Body of pancreas (tissue), 4 donors: ENCODE measurements at regions not wholly inside any gene's neighbourhood (a gene's known extent, or its start where the extent isn't known, plus 50 kb on each side); places are given as distances from the start of the nearest gene placed in this dataset.

Source experiments
- ATAC-seq: fragments of 150-250 bp; one replicate; pipeline ENCODE4 v1.9.1; 2016
- DNase-seq, 4 donors: peaks; one replicate each; pipeline ENCODE4 v3.0.0-alpha.2; 2019
- H3K27ac ChIP-seq, 4 donors: fragments of 200-600 bp; sonication (generic); 1 replicate in 3 of 4; 2 replicates in 1 of 4; pipeline versions ENCODE4 v1.5.1 to v1.6.1; 2016 to 2019; ENCODE audit warnings: mild to moderate bottlenecking in 1 of 4, mixed read lengths in 1 of 4, moderate library complexity in 1 of 4
- H3K27me3 ChIP-seq, 2 donors: fragments of 200-600 bp; sonication (generic); one replicate each; pipeline ENCODE4 v1.6.0; 2016; ENCODE audit warnings: mild to moderate bottlenecking in 1 of 2
- H3K36me3 ChIP-seq, 2 donors: fragments of 200-600 bp; sonication (generic); replicated peaks in 1 of 2; 2 replicates each; pipeline ENCODE4 v1.5.1; 2016; ENCODE audit warnings: low read depth in 2 of 2; ENCODE audit not compliant: insufficient read depth in 1 of 2
- H3K4me1 ChIP-seq: fragments of 200-600 bp; sonication (generic); one replicate; pipeline ENCODE4 v1.6.0; 2016
- H3K4me3 ChIP-seq, 2 donors: fragments of 200-600 bp; sonication (generic); 1 replicate in 1 of 2; 2 replicates in 1 of 2; pipeline ENCODE4 v1.5.1; 2016 to 2019
- H3K9me3 ChIP-seq, 3 donors: fragments of 200-600 bp; sonication (generic); 1 replicate in 2 of 3; 2 replicates in 1 of 3; pipeline ENCODE4 v1.5.1; 2016
- CTCF ChIP-seq, 7 experiments: fragments of 450-650 bp in 4 of 7; fragments of 200-600 bp in 3 of 7; sonication (generic) in 3 of 7; IDR thresholded peaks; one replicate each; pipeline ENCODE4 v1.5.1; 2016 to 2019; ENCODE audit warnings: antibody characterized with exemption in 7 of 7
- POLR2A ChIP-seq, 3 donors: fragments of 450-650 bp; IDR thresholded peaks; one replicate each; pipeline ENCODE4 v1.6.1; 2016; ENCODE audit warnings: antibody characterized with exemption in 3 of 3, mild to moderate bottlenecking in 2 of 3
- WGBS, 2 donors: methylation state at CpG; one replicate each; pipeline ENCODE4 v1.1.5; 2017; 5-methylcytosine and 5-hydroxymethylcytosine counted together
- intact Hi-C: fragments of 100-400 bp; cut with DNase I; formaldehyde crosslinking; loops from one replicate; pipeline ENCODE4 v1.15.1; 2023

- Histone ChIP-seq H3K27me3 (no peaks in the 10 kb centered on the region), H3K4me1 (no peaks in the 10 kb centered on the region), H3K36me3 (no peaks in the 10 kb centered on the region), H3K27ac (no peak overlapping the region), H3K4me3 (no peak overlapping the region), H3K9me3 (no peaks in the 10 kb centered on the region)
- 85 to 89% methylated on average over 11 of the region's 11 CpGs for WGBS, 2 donors
- no peak for ATAC-seq
- intact Hi-C loops: no loop called here
- TF ChIP-seq POLR2A (IDR thresholded peaks at IDR 0.05): no peak
- no peak for TF ChIP-seq CTCF (IDR thresholded peaks at IDR 0.05)
- DNase-seq: no peak
Observed at GRCh38 chr7:130843703-130844102, 109.7 kb upstream of the KLF14 start.

GRCh38 chr7:130844811-130845580, 111.0 kb upstream of the KLF14 start:
- intact Hi-C loops: no loop called here
- TF ChIP-seq POLR2A (IDR thresholded peaks at IDR 0.05) (no peak), CTCF (IDR thresholded peaks at IDR 0.05) (no peak)
- Histone ChIP-seq H3K4me3 (no peak overlapping the region), H3K36me3 (no peaks in the 10 kb centered on the region), H3K9me3 (no peaks in the 10 kb centered on the region), H3K27ac (no peak overlapping the region), H3K27me3 (no peaks in the 10 kb centered on the region), H3K4me1 (no peaks in the 10 kb centered on the region)
- ATAC-seq (no peak), DNase-seq (no peak)
- WGBS, 2 donors: 71 to 82% methylated on average over 11 of the region's 11 CpGs

GRCh38 chr7:130845581-130846085, 111.6 kb upstream of the KLF14 start:
- Histone ChIP-seq H3K27me3 (no peaks in the 10 kb centered on the region), H3K27ac (no peak overlapping the region), H3K9me3 (no peaks in the 10 kb centered on the region), H3K4me1 (no peaks in the 10 kb centered on the region), H3K36me3 (no peaks in the 10 kb centered on the region), H3K4me3 (no peak overlapping the region)
- WGBS, 2 donors: 59 to 72% methylated on average over 11 of the region's 11 CpGs
- no peak for DNase-seq
- intact Hi-C loops: no loop called here
- TF ChIP-seq POLR2A (IDR thresholded peaks at IDR 0.05) (no peak), CTCF (IDR thresholded peaks at IDR 0.05) (no peak)
- ATAC-seq: no peak

GRCh38 chr7:130849604-130850003, 115.6 kb upstream of the KLF14 start:
- no peak for DNase-seq
- ATAC-seq: no peak
- Histone ChIP-seq H3K27me3 (no peaks in the 10 kb centered on the region), H3K9me3 (no peaks in the 10 kb centered on the region), H3K4me1 (no peaks in the 10 kb centered on the region), H3K4me3 (no peak overlapping the region), H3K36me3 (no peaks in the 10 kb centered on the region), H3K27ac (no peak overlapping the region)
- intact Hi-C loops: no loop called here
- WGBS, 2 donors: 90 to 96% methylated on average over 2 of the region's 2 CpGs
- TF ChIP-seq POLR2A (IDR thresholded peaks at IDR 0.05) (no peak), CTCF (IDR thresholded peaks at IDR 0.05) (no peak)

- no peak for DNase-seq
- H3K4me3 ChIP-seq: no peak overlapping the region
- 86 to 90% methylated on average over 1 of the region's 1 CpG for whole genome bisulfite sequencing, 2 donors
- H3K9me3 ChIP-seq: no peaks in the 10 kb centered on the region
- no peaks in the 10 kb centered on the region for H3K36me3 ChIP-seq
- H3K27ac ChIP-seq: no peak overlapping the region
- ATAC-seq: no peak
- no peaks in the 10 kb centered on the region for H3K27me3 ChIP-seq
- no peaks in the 10 kb centered on the region for H3K4me1 ChIP-seq
- intact Hi-C loops: no loop called here
- TF ChIP-seq CTCF (IDR thresholded peaks at IDR 0.05): no peak
- no peak for TF ChIP-seq POLR2A (IDR thresholded peaks at IDR 0.05)
Observed at GRCh38 chr7:130850956-130851355, 116.9 kb upstream of the KLF14 start.
